Right lobe of liver (tissue), 4 donors: ENCODE measurements at regions not wholly inside any gene's neighbourhood (a gene's known extent, or its start where the extent isn't known, plus 50 kb on each side); places are given as distances from the start of the nearest gene placed in this dataset.

ENCODE experiments used
- POLR2A ChIP-seq: fragments of 450-650 bp; IDR thresholded peaks from one replicate; pipeline ENCODE4 v1.6.1; 2017; ENCODE audit warnings: antibody characterized with exemption, mild to moderate bottlenecking
- TF ChIP-seq, protein P1 (sequence below), 4 donors: fragments of 200-600 bp in 3 of 4; fragments of 450-650 bp in 1 of 4; IDR thresholded peaks; one replicate each; pipeline versions ENCODE4 v1.5.1 to v1.8.0; 2016 to 2022; ENCODE audit warnings: antibody characterized with exemption in 4 of 4, mild to moderate bottlenecking in 2 of 4
- donor health status: DM: no; HTN: no; CAD: no.
- donor health status: DM: no; HTN: no; CAD: no.
- donor health status: DM: no; HTN: yes; CAD: no.

DNA sequence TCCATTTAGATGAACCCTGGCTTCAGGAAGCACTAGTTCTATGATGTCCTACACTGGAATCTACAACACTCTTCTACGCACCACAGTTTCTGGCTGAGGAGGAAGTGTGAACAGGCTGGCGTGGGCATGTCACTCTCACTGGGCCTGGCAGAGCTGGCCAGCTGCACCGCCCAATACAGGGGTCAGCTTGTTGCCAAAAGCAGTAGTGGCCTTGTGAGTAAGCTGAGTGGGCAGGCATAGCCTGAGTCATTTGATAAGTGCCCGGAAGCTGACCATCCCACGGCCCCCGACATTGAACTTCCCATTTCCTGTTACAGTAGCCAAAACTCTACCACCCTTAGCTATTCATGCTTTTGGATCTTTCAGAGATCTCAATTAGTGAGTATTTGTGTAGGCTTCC lies 240.9 kb upstream of the SERP2 start:
- TF ChIP-seq, protein P1, sequence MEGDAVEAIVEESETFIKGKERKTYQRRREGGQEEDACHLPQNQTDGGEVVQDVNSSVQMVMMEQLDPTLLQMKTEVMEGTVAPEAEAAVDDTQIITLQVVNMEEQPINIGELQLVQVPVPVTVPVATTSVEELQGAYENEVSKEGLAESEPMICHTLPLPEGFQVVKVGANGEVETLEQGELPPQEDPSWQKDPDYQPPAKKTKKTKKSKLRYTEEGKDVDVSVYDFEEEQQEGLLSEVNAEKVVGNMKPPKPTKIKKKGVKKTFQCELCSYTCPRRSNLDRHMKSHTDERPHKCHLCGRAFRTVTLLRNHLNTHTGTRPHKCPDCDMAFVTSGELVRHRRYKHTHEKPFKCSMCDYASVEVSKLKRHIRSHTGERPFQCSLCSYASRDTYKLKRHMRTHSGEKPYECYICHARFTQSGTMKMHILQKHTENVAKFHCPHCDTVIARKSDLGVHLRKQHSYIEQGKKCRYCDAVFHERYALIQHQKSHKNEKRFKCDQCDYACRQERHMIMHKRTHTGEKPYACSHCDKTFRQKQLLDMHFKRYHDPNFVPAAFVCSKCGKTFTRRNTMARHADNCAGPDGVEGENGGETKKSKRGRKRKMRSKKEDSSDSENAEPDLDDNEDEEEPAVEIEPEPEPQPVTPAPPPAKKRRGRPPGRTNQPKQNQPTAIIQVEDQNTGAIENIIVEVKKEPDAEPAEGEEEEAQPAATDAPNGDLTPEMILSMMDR (IDR thresholded peaks at IDR 0.05) = no peak
- TF ChIP-seq POLR2A = no peak
